ENCODE measurements at regions not wholly inside any gene's neighbourhood (a gene's known extent, or its start where the extent isn't known, plus 50 kb on each side); places are given as distances from the start of the nearest gene placed in this dataset.
A peak's percentile ranks its signal among the peaks of the same experiment; 100 is the strongest.
"Not testable (repeated sequence)": the region's sequence is repeated elsewhere in the genome, so short reads cannot be mapped to it uniquely, and the experiment has no call there.

- no peak overlapping the region for H3K27ac ChIP-seq (ENCODE audit: low read depth, low read length)
- no peaks in the 10 kb centered on the region for H3K36me3 ChIP-seq (ENCODE audit: control insufficient read depth, insufficient read depth, low read length)
- no peaks in the 10 kb centered on the region for H3K9me3 ChIP-seq (ENCODE audit: control insufficient read depth, insufficient read depth, low read depth, low read length)
- no peak overlapping the region for H3K4me3 ChIP-seq (ENCODE audit: low read depth, low read length)
- peaks cover 11% of the 10 kb centered on the region for H3K27me3 ChIP-seq (ENCODE audit: control insufficient read depth, insufficient read depth, low read length)
- H3K9ac ChIP-seq (ENCODE audit: low read length): no peak overlapping the region
- peaks cover 15% of the 10 kb centered on the region for H3K4me1 ChIP-seq (ENCODE audit: control insufficient read depth, insufficient read depth, low read length)
Observed at GRCh38 chr6:167684276-167685104, 142.2 kb upstream of the AFDN start.

GRCh38 chr6:167685654-167686053 is 141.1 kb upstream of the AFDN start:
- Histone ChIP-seq H3K9me3 (ENCODE audit: control insufficient read depth, insufficient read depth, low read depth, low read length) (no peaks in the 10 kb centered on the region), H3K36me3 (ENCODE audit: control insufficient read depth, insufficient read depth, low read length) (no peaks in the 10 kb centered on the region), H3K4me3 (ENCODE audit: low read depth, low read length) (no peak overlapping the region), H3K9ac (ENCODE audit: low read length) (no peak overlapping the region), H3K4me1 (ENCODE audit: control insufficient read depth, insufficient read depth, low read length) (peaks cover 12% of the 10 kb centered on the region), H3K27me3 (ENCODE audit: control insufficient read depth, insufficient read depth, low read length) (no peaks in the 10 kb centered on the region; the same call in 1 of the 2 replicates), H3K27ac (ENCODE audit: low read depth, low read length) (no peak overlapping the region)

- Histone ChIP-seq H3K4me1 (ENCODE audit: control insufficient read depth, insufficient read depth, low read length) (peaks cover 19% of the 10 kb centered on the region), H3K36me3 (ENCODE audit: control insufficient read depth, insufficient read depth, low read length) (no peaks in the 10 kb centered on the region), H3K9me3 (ENCODE audit: control insufficient read depth, insufficient read depth, low read depth, low read length) (no peaks in the 10 kb centered on the region), H3K4me3 (ENCODE audit: low read depth, low read length) (no peak overlapping the region), H3K27me3 (ENCODE audit: control insufficient read depth, insufficient read depth, low read length) (no peaks in the 10 kb centered on the region), H3K27ac (ENCODE audit: low read depth, low read length) (no peak overlapping the region), H3K9ac (ENCODE audit: low read length) (no peak overlapping the region)
Observed at GRCh38 chr6:167686204-167686893, 140.4 kb upstream of the AFDN start.

GRCh38 chr6:167687116-167687725 is 139.5 kb upstream of the AFDN start:
- no peak overlapping the region for H3K9ac ChIP-seq (ENCODE audit: low read length)
- peaks cover 26% of the 10 kb centered on the region for H3K4me1 ChIP-seq (ENCODE audit: control insufficient read depth, insufficient read depth, low read length)
- H3K27me3 ChIP-seq (ENCODE audit: control insufficient read depth, insufficient read depth, low read length): no peaks in the 10 kb centered on the region
- no peaks in the 10 kb centered on the region for H3K9me3 ChIP-seq (ENCODE audit: control insufficient read depth, insufficient read depth, low read depth, low read length)
- no peaks in the 10 kb centered on the region for H3K36me3 ChIP-seq (ENCODE audit: control insufficient read depth, insufficient read depth, low read length)
- H3K4me3 ChIP-seq (ENCODE audit: low read depth, low read length): no peak overlapping the region
- no peak overlapping the region for H3K27ac ChIP-seq (ENCODE audit: low read depth, low read length)

GRCh38 chr6:167688123-167688522 is 138.6 kb upstream of the AFDN start:
- H3K27ac ChIP-seq (ENCODE audit: low read depth, low read length): no peak overlapping the region
- peaks cover 31% of the 10 kb centered on the region for H3K4me1 ChIP-seq (ENCODE audit: control insufficient read depth, insufficient read depth, low read length)
- H3K36me3 ChIP-seq (ENCODE audit: control insufficient read depth, insufficient read depth, low read length): no peaks in the 10 kb centered on the region
- no peaks in the 10 kb centered on the region for H3K9me3 ChIP-seq (ENCODE audit: control insufficient read depth, insufficient read depth, low read depth, low read length)
- H3K27me3 ChIP-seq (ENCODE audit: control insufficient read depth, insufficient read depth, low read length): no peaks in the 10 kb centered on the region
- H3K9ac ChIP-seq (ENCODE audit: low read length): no peak overlapping the region
- H3K4me3 ChIP-seq (ENCODE audit: low read depth, low read length): no peak overlapping the region

- no peaks in the 10 kb centered on the region for H3K27me3 ChIP-seq (ENCODE audit: control insufficient read depth, insufficient read depth, low read length)
- H3K9me3 ChIP-seq (ENCODE audit: control insufficient read depth, insufficient read depth, low read depth, low read length): no peaks in the 10 kb centered on the region
- no peak overlapping the region for H3K9ac ChIP-seq (ENCODE audit: low read length)
- no peak overlapping the region for H3K27ac ChIP-seq (ENCODE audit: low read depth, low read length)
- H3K36me3 ChIP-seq (ENCODE audit: control insufficient read depth, insufficient read depth, low read length): no peaks in the 10 kb centered on the region
- H3K4me3 ChIP-seq (ENCODE audit: low read depth, low read length): no peak overlapping the region
- H3K4me1 ChIP-seq (ENCODE audit: control insufficient read depth, insufficient read depth, low read length): peaks cover 31% of the 10 kb centered on the region
Observed at GRCh38 chr6:167689278-167689677, 137.4 kb upstream of the AFDN start.

GRCh38 chr6:167689751-167690150 is 137.0 kb upstream of the AFDN start:
- H3K27me3 ChIP-seq (ENCODE audit: control insufficient read depth, insufficient read depth, low read length): no peaks in the 10 kb centered on the region
- H3K4me1 ChIP-seq (ENCODE audit: control insufficient read depth, insufficient read depth, low read length): peaks cover 31% of the 10 kb centered on the region
- H3K9me3 ChIP-seq (ENCODE audit: control insufficient read depth, insufficient read depth, low read depth, low read length): no peaks in the 10 kb centered on the region
- no peaks in the 10 kb centered on the region for H3K36me3 ChIP-seq (ENCODE audit: control insufficient read depth, insufficient read depth, low read length)
- H3K4me3 ChIP-seq (ENCODE audit: low read depth, low read length): no peak overlapping the region
- no peak overlapping the region for H3K9ac ChIP-seq (ENCODE audit: low read length)
- H3K27ac ChIP-seq (ENCODE audit: low read depth, low read length): no peak overlapping the region

- not testable (repeated sequence) for H3K9ac ChIP-seq (ENCODE audit: low read length); H3K36me3 ChIP-seq (ENCODE audit: control insufficient read depth, insufficient read depth, low read length); H3K4me3 ChIP-seq (ENCODE audit: low read depth, low read length); H3K27ac ChIP-seq (ENCODE audit: low read depth, low read length); H3K9me3 ChIP-seq (ENCODE audit: control insufficient read depth, insufficient read depth, low read depth, low read length); H3K27me3 ChIP-seq (ENCODE audit: control insufficient read depth, insufficient read depth, low read length)
- peaks cover 31% of the 10 kb centered on the region for H3K4me1 ChIP-seq (ENCODE audit: control insufficient read depth, insufficient read depth, low read length)
Observed at GRCh38 chr6:167690167-167690922, 136.4 kb upstream of the AFDN start.

- Histone ChIP-seq H3K9ac (ENCODE audit: low read length) (peak overlapping the region; percentile 25), H3K4me3 (ENCODE audit: low read depth, low read length) (no peak overlapping the region), H3K4me1 (ENCODE audit: control insufficient read depth, insufficient read depth, low read length) (peaks cover 31% of the 10 kb centered on the region), H3K9me3 (ENCODE audit: control insufficient read depth, insufficient read depth, low read depth, low read length) (no peaks in the 10 kb centered on the region), H3K27ac (ENCODE audit: low read depth, low read length) (no peak overlapping the region), H3K36me3 (ENCODE audit: control insufficient read depth, insufficient read depth, low read length) (no peaks in the 10 kb centered on the region), H3K27me3 (ENCODE audit: control insufficient read depth, insufficient read depth, low read length) (no peaks in the 10 kb centered on the region)
Observed at GRCh38 chr6:167690931-167691330, 135.8 kb upstream of the AFDN start.

GRCh38 chr6:167691533-167692312 is 135.0 kb upstream of the AFDN start:
- H3K9me3 ChIP-seq (ENCODE audit: control insufficient read depth, insufficient read depth, low read depth, low read length): no peaks in the 10 kb centered on the region
- H3K9ac ChIP-seq (ENCODE audit: low read length): no peak overlapping the region
- H3K4me1 ChIP-seq (ENCODE audit: control insufficient read depth, insufficient read depth, low read length): peaks cover 31% of the 10 kb centered on the region
- no peaks in the 10 kb centered on the region for H3K27me3 ChIP-seq (ENCODE audit: control insufficient read depth, insufficient read depth, low read length)
- H3K36me3 ChIP-seq (ENCODE audit: control insufficient read depth, insufficient read depth, low read length): no peaks in the 10 kb centered on the region
- no peak overlapping the region for H3K27ac ChIP-seq (ENCODE audit: low read depth, low read length)
- H3K4me3 ChIP-seq (ENCODE audit: low read depth, low read length): no peak overlapping the region

Measured in HUES6 (cell line).